ENCODE measurements at regions not wholly inside any gene's neighbourhood (a gene's known extent, or its start where the extent isn't known, plus 50 kb on each side); places are given as distances from the start of the nearest gene placed in this dataset.

DNA sequence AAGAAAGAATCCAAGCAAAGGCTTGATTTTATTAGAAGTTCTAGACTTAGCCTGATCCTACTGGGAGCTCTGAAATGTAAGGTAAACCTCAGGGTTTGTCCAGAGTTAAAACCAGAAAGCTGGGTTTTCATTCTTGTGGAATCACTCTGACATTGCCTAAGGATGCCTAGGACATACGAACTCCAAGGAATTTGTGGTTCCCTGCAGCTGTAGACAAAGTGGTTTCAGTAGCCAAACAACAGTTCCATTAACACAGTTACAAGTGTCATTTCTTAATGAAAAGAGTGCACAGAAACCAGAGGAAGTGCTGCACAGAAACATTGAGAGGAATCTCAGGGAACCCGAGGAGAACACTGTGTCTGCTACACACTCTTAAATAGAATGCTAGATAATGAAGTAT is 221.4 kb upstream of the ST6GAL2 start:
- TF ChIP-seq, protein P1, sequence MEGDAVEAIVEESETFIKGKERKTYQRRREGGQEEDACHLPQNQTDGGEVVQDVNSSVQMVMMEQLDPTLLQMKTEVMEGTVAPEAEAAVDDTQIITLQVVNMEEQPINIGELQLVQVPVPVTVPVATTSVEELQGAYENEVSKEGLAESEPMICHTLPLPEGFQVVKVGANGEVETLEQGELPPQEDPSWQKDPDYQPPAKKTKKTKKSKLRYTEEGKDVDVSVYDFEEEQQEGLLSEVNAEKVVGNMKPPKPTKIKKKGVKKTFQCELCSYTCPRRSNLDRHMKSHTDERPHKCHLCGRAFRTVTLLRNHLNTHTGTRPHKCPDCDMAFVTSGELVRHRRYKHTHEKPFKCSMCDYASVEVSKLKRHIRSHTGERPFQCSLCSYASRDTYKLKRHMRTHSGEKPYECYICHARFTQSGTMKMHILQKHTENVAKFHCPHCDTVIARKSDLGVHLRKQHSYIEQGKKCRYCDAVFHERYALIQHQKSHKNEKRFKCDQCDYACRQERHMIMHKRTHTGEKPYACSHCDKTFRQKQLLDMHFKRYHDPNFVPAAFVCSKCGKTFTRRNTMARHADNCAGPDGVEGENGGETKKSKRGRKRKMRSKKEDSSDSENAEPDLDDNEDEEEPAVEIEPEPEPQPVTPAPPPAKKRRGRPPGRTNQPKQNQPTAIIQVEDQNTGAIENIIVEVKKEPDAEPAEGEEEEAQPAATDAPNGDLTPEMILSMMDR (IDR thresholded peaks at IDR 0.05) = no peak
- TF ChIP-seq POLR2A (IDR thresholded peaks at IDR 0.05) = no peak

All from esophagus squamous epithelium (tissue), 4 donors.